K562 (cell line): ENCODE measurements at regions not wholly inside any gene's neighbourhood (a gene's known extent, or its start where the extent isn't known, plus 50 kb on each side); places are given as distances from the start of the nearest gene placed in this dataset.

Source experiments
- ATAC-seq: fragments of 200-7000 bp; cut with Tn5 transposase; 3 replicates; pipeline ENCODE4 v1.9.1; 2020; ENCODE audit warnings: moderate library complexity
- BruUV-seq: library from RNA; stranded (reverse); fragments of 400-500 nt; replicated peaks from 2 replicates; lab custom pipeline; 2021; lab: Mats Ljungman, UMichigan
- CTCF ChIA-PET: fragments of 300-600 bp; formaldehyde crosslinking; extraction: SDS; loops from one replicate; lab custom pipeline; 2021; ENCODE audit warnings: low intra/inter-chr PET ratio; lab: Yijun Ruan, JAX
- POLR2A ChIA-PET: fragments of 300-600, 350-650 bp; sonication (Branson Sonifier 250); formaldehyde crosslinking; extraction: SDS; loops from one replicate; lab custom pipeline; 2021; ENCODE audit warnings: antibody characterized with exemption, inconsistent platforms; lab: Yijun Ruan, JAX
- DNase-seq, 4 experiments: peaks; one replicate each; pipeline versions ENCODE4 v3.0.0 to v3.0.0-alpha.2; 2011 to 2018; ENCODE audit warnings: low spot score in 3 of 4, mixed read lengths in 3 of 4; ENCODE audit errors: extremely low read depth in 1 of 4
- FAIRE-seq: peaks from 2 replicates; lab custom pipeline; 2011; peaks lifted over from hg19 to GRCh38; lab: Jason Lieb, UNC
- H2AFZ ChIP-seq: 2 replicates; pipeline ENCODE4 v1.6.0; 2011; ENCODE audit warnings: low read depth, low read length, control low read depth, inconsistent platforms
- H3K27ac ChIP-seq: fragments of 200-600 bp; 3 replicates; pipeline ENCODE4 v1.8.0; 2011; ENCODE audit warnings: low read depth, mild to moderate bottlenecking, control low read depth, inconsistent platforms, low read length, moderate library complexity, mixed read lengths; ENCODE audit errors: extremely low read depth
- H3K27me3 ChIP-seq, 2 experiments: fragments of 300-600 bp in 1 of 2; 2 replicates in 1 of 2; 3 replicates in 1 of 2; pipeline versions ENCODE4 v1.6.0 to v1.8.0; 2011; ENCODE audit warnings: inconsistent platforms in 2 of 2, low read length in 2 of 2, mild to moderate bottlenecking in 1 of 2, mixed read lengths in 1 of 2, moderate library complexity in 1 of 2; ENCODE audit not compliant: control insufficient read depth in 2 of 2, insufficient read depth in 2 of 2
- H3K36me3 ChIP-seq: fragments of 300-600 bp; 3 replicates; pipeline ENCODE4 v1.8.0; 2011; ENCODE audit warnings: mild to moderate bottlenecking, low read length, inconsistent platforms; ENCODE audit not compliant: control insufficient read depth, insufficient read depth
- H3K4me1 ChIP-seq, 2 experiments: fragments of 200-600 bp in 1 of 2; replicated peaks in 1 of 2; 2 replicates in 1 of 2; 3 replicates in 1 of 2; pipeline versions ENCODE4 v1.5.1 to v1.8.0; 2011; ENCODE audit warnings: inconsistent platforms in 2 of 2, low read length in 2 of 2, mild to moderate bottlenecking in 1 of 2, mixed read lengths in 1 of 2, moderate library complexity in 1 of 2; ENCODE audit not compliant: control insufficient read depth in 2 of 2, insufficient read depth in 2 of 2
- H3K4me2 ChIP-seq: 2 replicates; pipeline ENCODE4 v1.6.1; 2011; ENCODE audit warnings: low read length, control low read depth, inconsistent platforms, mixed read lengths; ENCODE audit not compliant: insufficient read depth
- H3K4me3 ChIP-seq: fragments of 200-600 bp; sonication (generic), shearing (Covaris generic); 2 replicates; pipeline ENCODE4 v1.5.1; 2016; ENCODE audit warnings: control low read depth, inconsistent platforms
- H3K79me2 ChIP-seq: fragments of 200-600 bp; 3 replicates; pipeline ENCODE4 v1.8.0; 2011; ENCODE audit warnings: low read length, inconsistent platforms; ENCODE audit not compliant: control insufficient read depth, insufficient read depth
- H3K9ac ChIP-seq, 2 experiments: 2 replicates each; pipeline versions ENCODE4 v1.6.0 to v1.6.1; 2011; ENCODE audit warnings: low read depth in 2 of 2, low read length in 2 of 2, control low read depth in 1 of 2, inconsistent platforms in 1 of 2, mild to moderate bottlenecking in 1 of 2, mixed read lengths in 1 of 2; ENCODE audit not compliant: insufficient read depth in 1 of 2
- H3K9me1 ChIP-seq: one replicate; pipeline ENCODE4 v1.6.0; 2011; ENCODE audit warnings: inconsistent platforms, mild to moderate bottlenecking, low read length, moderate library complexity; ENCODE audit not compliant: control insufficient read depth, insufficient read depth
- H3K9me3 ChIP-seq: replicated peaks from 2 replicates; pipeline ENCODE4 v1.5.1; 2011; ENCODE audit warnings: low read depth, low read length, inconsistent platforms; ENCODE audit not compliant: control insufficient read depth, insufficient read depth
- H4K20me1 ChIP-seq: replicated peaks from 2 replicates; pipeline ENCODE4 v1.6.1; 2011; ENCODE audit warnings: low read length, inconsistent platforms, mixed read lengths; ENCODE audit not compliant: control insufficient read depth, insufficient read depth
- ARID2 ChIP-seq: fragments of 450-650 bp; IDR thresholded peaks from 2 replicates; pipeline ENCODE4 v1.6.1; 2017; ENCODE audit warnings: antibody characterized with exemption, mild to moderate bottlenecking
- CBX3 ChIP-seq, 2 experiments: IDR thresholded peaks; 1 replicate in 1 of 2; 2 replicates in 1 of 2; pipeline ENCODE4 v1.6.1; 2012; ENCODE audit warnings: inconsistent platforms in 2 of 2, low read length in 2 of 2, borderline replicate concordance in 1 of 2, control low read depth in 1 of 2
- DIDO1 ChIP-seq: fragments of 450-650 bp; IDR thresholded peaks from 2 replicates; pipeline ENCODE4 v1.6.1; 2016; ENCODE audit warnings: low read depth, missing biosample characterization, missing genetic modification characterization
- DPF2 ChIP-seq: fragments of 450-650 bp; IDR thresholded peaks from 2 replicates; pipeline ENCODE4 v1.6.1; 2016
- ELF2 ChIP-seq: fragments of 250-450 bp; sonication (Bioruptor Pico); IDR thresholded peaks from 2 replicates; pipeline ENCODE4 v1.5.0; 2021; ENCODE audit warnings: mild to moderate bottlenecking
- HES1 ChIP-seq: fragments of 450-650 bp; IDR thresholded peaks from 2 replicates; pipeline ENCODE4 v1.6.1; 2016; ENCODE audit warnings: low read depth, mild to moderate bottlenecking, moderate library complexity
- KAT8 ChIP-seq: fragments of 450-650 bp; IDR thresholded peaks from 2 replicates; pipeline ENCODE4 v1.6.1; 2016; ENCODE audit warnings: low read depth, mild to moderate bottlenecking
- MBD1 ChIP-seq: fragments of 250-450 bp; sonication (Bioruptor Pico); IDR thresholded peaks from 2 replicates; pipeline ENCODE4 v1.8.0; 2022; ENCODE audit warnings: inconsistent platforms
- NCOA1 ChIP-seq: fragments of 450-650 bp; IDR thresholded peaks from 2 replicates; pipeline ENCODE4 v1.6.1; 2016; ENCODE audit warnings: low read depth
- RUNX1 ChIP-seq: sonication (generic); IDR thresholded peaks from 2 replicates; pipeline ENCODE4 v1.6.1; 2016; ENCODE audit warnings: antibody characterized with exemption, low read depth
- SPI1 ChIP-seq: IDR thresholded peaks from 2 replicates; pipeline ENCODE4 v1.6.1; 2011; ENCODE audit warnings: low read depth, low read length, control low read depth, borderline replicate concordance
- U2AF2 ChIP-seq: fragments of 200-400 bp; formaldehyde crosslinking; optimal IDR thresholded peaks from 2 replicates; pipeline ENCODE3; 2017; ENCODE audit warnings: low read depth, mild to moderate bottlenecking, low read length
- ZHX1 ChIP-seq: fragments of 150-350 bp; conservative IDR thresholded peaks from 2 replicates; pipeline ENCODE4 v1.6.1; 2014; ENCODE audit warnings: low read length
- ZNF253 ChIP-seq: fragments of 250-450 bp; sonication (Bioruptor Pico); conservative IDR thresholded peaks from 2 replicates; pipeline ENCODE4 v1.6.1; 2021; ENCODE audit warnings: mild to moderate bottlenecking
- ZNF263 ChIP-seq: sonication (generic); formaldehyde crosslinking; IDR thresholded peaks from 2 replicates; pipeline ENCODE4 v1.8.0; 2022; ENCODE audit warnings: mild to moderate bottlenecking, missing genetic modification reagents, borderline replicate concordance
- ZNF280B ChIP-seq: fragments of 250-450 bp; sonication (Bioruptor Pico); IDR thresholded peaks from 2 replicates; pipeline ENCODE4 v1.5.1; 2021; ENCODE audit warnings: mild to moderate bottlenecking
- ZNF586 ChIP-seq: fragments of 450-650 bp; formaldehyde crosslinking; conservative IDR thresholded peaks from 2 replicates; pipeline ENCODE4 v1.4.0; 2020; ENCODE audit warnings: mild to moderate bottlenecking, moderate library complexity
- WGBS: fragments of 100-300 bp; shearing (Covaris generic); methylation state at CpG from one replicate; pipeline ENCODE4 v1.1.6; 2016; ENCODE audit warnings: low coverage, mixed read lengths; ENCODE audit not compliant: insufficient coverage; ENCODE audit errors: missing lambda C conversion rate; 5-methylcytosine and 5-hydroxymethylcytosine counted together
- in situ Hi-C: fragments of 300-500 bp; cut with MboI; formaldehyde crosslinking; loops from 4 replicates; pipeline ENCODE4 v1.15.0; 2018; ENCODE audit warnings: inconsistent platforms, mixed read lengths
- intact Hi-C: fragments of 100-400 bp; cut with micrococcal nuclease; formaldehyde crosslinking; loops from 2 replicates; pipeline ENCODE4 v1.14.2; 2022

- Histone ChIP-seq H3K9me3 (no peaks in the 10 kb centered on the region), H4K20me1 (no peaks in the 10 kb centered on the region), H3K4me3 (no peak overlapping the region), H3K4me1 (0 out of 5 replicates have a peak, but pooled peaks cover 0 to 3% of the 10 kb centered on the region in 2 experiments), H3K79me2 (no peaks in the 10 kb centered on the region), H2AFZ (no peak overlapping the region), H3K9ac (no peak overlapping the region), H3K4me2 (no peak overlapping the region), H3K27me3 (peaks cover 4 to 13% of the 10 kb centered on the region in 2 experiments), H3K9me1 (no peaks in the 10 kb centered on the region), H3K36me3 (no peaks in the 10 kb centered on the region), H3K27ac (no peak overlapping the region)
- 0% methylated on average over 2 of the region's 2 CpGs for WGBS
- ChIA-PET POLR2A (no interaction called here), CTCF (no interaction called here)
- FAIRE-seq (no peak), ATAC-seq (no peak), DNase-seq (no peak)
- in situ Hi-C loops (no loop called here), intact Hi-C loops (no loop called here)
- TF ChIP-seq SPI1 (no peak), U2AF2 (no peak), MBD1 (CRISPR knock-in tag) (no peak), DIDO1 (tag) (no peak), KAT8 (no peak), ZNF280B (CRISPR knock-in tag) (no peak), NCOA1 (no peak), ELF2 (CRISPR knock-in tag) (no peak), ARID2 (no peak), HES1 (no peak), ZNF253 (no peak), ZHX1 (no peak), ZNF263 (no peak), ZNF586 (no peak), CBX3 (IDR thresholded peaks at IDR 0.05; ENCODE audit: borderline replicate concordance in 1 of 2, low read length in 2 of 2) (no peak), DPF2 (no peak), RUNX1 (no peak)
- BruUV-seq = no TSS peak
These were observed 64.6 kb downstream of the ACTBL2 start for GRCh38 chr5:57417971-57418370.
